OCI-LY3 (cell line): ENCODE measurements at regions not wholly inside any gene's neighbourhood (a gene's known extent, or its start where the extent isn't known, plus 50 kb on each side); places are given as distances from the start of the nearest gene placed in this dataset.

Experiments
- H2AFZ ChIP-seq: fragments of 200-600, 300-600 bp; shearing (Covaris generic); 2 replicates; pipeline ENCODE4 v1.6.0; 2014; ENCODE audit warnings: antibody characterized with exemption, low read depth, low read length
- H3K27ac ChIP-seq: fragments of 200-600, 300-600 bp; sonication (generic); 2 replicates; pipeline ENCODE4 v1.5.1; 2014; ENCODE audit warnings: mild to moderate bottlenecking, low read length, moderate library complexity, mixed read lengths
- H3K27me3 ChIP-seq: fragments of 200-600, 300-600 bp; sonication (generic); 2 replicates; pipeline ENCODE4 v1.6.1; 2014; ENCODE audit warnings: low read depth, low read length, mixed read lengths
- H3K36me3 ChIP-seq: fragments of 200-600, 300-600 bp; sonication (generic); replicated peaks from 2 replicates; pipeline ENCODE3; 2014; ENCODE audit warnings: low read depth, low read length, mixed read lengths
- H3K4me1 ChIP-seq: fragments of 300-600, 200-600 bp; sonication (generic); 2 replicates; pipeline ENCODE4 v1.6.1; 2014; ENCODE audit warnings: low read length, mixed read lengths
- H3K4me2 ChIP-seq: fragments of 200-600, 300-600 bp; sonication (generic); 2 replicates; pipeline ENCODE4 v1.6.1; 2014; ENCODE audit warnings: low read length, mixed read lengths
- H3K4me3 ChIP-seq: fragments of 300-600, 200-600 bp; sonication (generic); 2 replicates; pipeline ENCODE4 v1.5.1; 2014; ENCODE audit warnings: antibody characterized with exemption, mild to moderate bottlenecking, low read length, moderate library complexity
- H3K79me2 ChIP-seq: fragments of 300-600, 200-600 bp; shearing (Covaris generic); 2 replicates; pipeline ENCODE4 v1.6.1; 2014; ENCODE audit warnings: mild to moderate bottlenecking, low read length, mixed read lengths
- H3K9ac ChIP-seq: fragments of 300-600, 200-600 bp; shearing (Covaris generic); 2 replicates; pipeline ENCODE4 v1.6.0; 2014; ENCODE audit warnings: mild to moderate bottlenecking, low read length, moderate library complexity
- H3K9me3 ChIP-seq: fragments of 200-600, 300-600 bp; shearing (Covaris generic); 2 replicates; pipeline ENCODE4 v1.6.1; 2014; ENCODE audit warnings: low read length, mixed read lengths; ENCODE audit not compliant: insufficient read depth
- H4K20me1 ChIP-seq: fragments of 200-600, 300-600 bp; sonication (generic); 2 replicates; pipeline ENCODE4 v1.6.1; 2016; ENCODE audit warnings: low read length, mixed read lengths; ENCODE audit not compliant: insufficient read depth
- CTCF ChIP-seq: fragments of 200-600, 300-600 bp; sonication (generic); IDR thresholded peaks from 2 replicates; pipeline ENCODE4 v1.5.1; 2014; ENCODE audit warnings: antibody characterized with exemption, low read length, low read depth
- EZH2phosphoT487 ChIP-seq: fragments of 200-600 bp; shearing (Covaris generic); IDR thresholded peaks from 2 replicates; pipeline ENCODE4 v1.6.1; 2018; ENCODE audit warnings: antibody characterized with exemption, mixed run types, low read depth

GRCh38 chr16:54616610-54617009, 314.1 kb upstream of the IRX5 start:
- Histone ChIP-seq H3K27ac (no peak overlapping the region), H3K4me1 (no peaks in the 10 kb centered on the region), H2AFZ (no peak overlapping the region), H3K27me3 (no peaks in the 10 kb centered on the region; the same call in 1 of the 2 replicates), H3K36me3 (no peaks in the 10 kb centered on the region), H4K20me1 (no peaks in the 10 kb centered on the region), H3K4me3 (no peak overlapping the region), H3K79me2 (no peaks in the 10 kb centered on the region), H3K4me2 (no peak overlapping the region), H3K9me3 (no peaks in the 10 kb centered on the region), H3K9ac (no peak overlapping the region)
- TF ChIP-seq CTCF, result no peak
- no peak for TF ChIP-seq EZH2phosphoT487

- Histone ChIP-seq H3K36me3 (no peaks in the 10 kb centered on the region), H3K9me3 (no peaks in the 10 kb centered on the region), H4K20me1 (no peaks in the 10 kb centered on the region), H3K4me3 (no peak overlapping the region), H3K4me2 (no peak overlapping the region), H3K27ac (no peak overlapping the region), H2AFZ (no peak overlapping the region), H3K4me1 (no peaks in the 10 kb centered on the region), H3K9ac (no peak overlapping the region), H3K27me3 (no peaks in the 10 kb centered on the region), H3K79me2 (no peaks in the 10 kb centered on the region)
- TF ChIP-seq CTCF, result no peak
- no peak for TF ChIP-seq EZH2phosphoT487
Observed at GRCh38 chr16:54605536-54606066, 319.0 kb upstream of the IRX3 start.

- Histone ChIP-seq H3K9ac (no peak overlapping the region), H3K9me3 (no peaks in the 10 kb centered on the region), H3K4me1 (no peaks in the 10 kb centered on the region), H3K36me3 (no peaks in the 10 kb centered on the region), H3K27me3 (no peaks in the 10 kb centered on the region), H3K79me2 (no peaks in the 10 kb centered on the region), H3K4me2 (no peak overlapping the region), H2AFZ (no peak overlapping the region), H3K27ac (no peak overlapping the region), H3K4me3 (no peak overlapping the region), H4K20me1 (no peaks in the 10 kb centered on the region)
- no peak for TF ChIP-seq EZH2phosphoT487
- no peak for TF ChIP-seq CTCF
Observed at GRCh38 chr16:54602666-54603065, 316.1 kb upstream of the IRX3 start.

GRCh38 chr16:54597222-54597621, 310.6 kb upstream of the IRX3 start:
- Histone ChIP-seq H4K20me1 (no peaks in the 10 kb centered on the region), H2AFZ (no peak overlapping the region)
- TF ChIP-seq EZH2phosphoT487 (no peak), CTCF (no peak)

More at GRCh38 chr16:54597222-54597621, 310.6 kb upstream of the IRX3 start:
- Histone ChIP-seq H3K36me3 (no peaks in the 10 kb centered on the region), H3K4me1 (0 out of 2 replicates have a peak, but pooled peaks cover 7% of the 10 kb centered on the region), H3K79me2 (no peaks in the 10 kb centered on the region), H3K9ac (no peak overlapping the region), H3K4me3 (no peak overlapping the region), H3K4me2 (no peak overlapping the region), H3K9me3 (no peaks in the 10 kb centered on the region), H3K27me3 (no peaks in the 10 kb centered on the region), H3K27ac (no peak overlapping the region)
